NCI-H2227 (cell line): ENCODE measurements at regions not wholly inside any gene's neighbourhood (a gene's known extent, or its start where the extent isn't known, plus 50 kb on each side); places are given as distances from the start of the nearest gene placed in this dataset.
"Not testable (repeated sequence)": the region's sequence is repeated elsewhere in the genome, so short reads cannot be mapped to it uniquely, and the experiment has no call there.

Experiments used
- DNase-seq: peaks from one replicate; lab custom pipeline; 2025; ENCODE audit not compliant: unreplicated experiment; lab: John Stamatoyannopoulos, UW

DNA sequence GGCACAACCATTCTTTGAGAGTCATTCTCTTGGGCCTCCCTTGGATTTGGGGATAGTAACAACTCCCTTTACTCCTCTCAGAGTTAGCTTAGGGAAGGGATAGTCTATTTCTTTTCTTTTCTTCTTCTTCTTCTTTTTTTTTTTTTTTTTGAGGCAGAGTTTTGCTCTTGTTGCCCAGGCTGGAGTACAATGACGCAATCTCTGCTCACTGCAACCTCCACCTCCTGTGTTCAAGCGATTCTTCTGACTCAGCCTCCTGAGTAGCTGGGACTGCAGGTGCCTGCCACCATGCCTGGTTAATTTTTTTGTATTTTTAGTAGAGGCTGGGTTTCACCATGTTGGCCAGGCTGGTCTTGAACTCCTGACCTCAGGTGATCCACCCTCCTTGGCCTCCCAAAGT lies 465.8 kb downstream of the PLCL1 start:
- DNase-seq, result not testable (repeated sequence)

GRCh38 chr2:198268519-198268918 lies 464.1 kb downstream of the PLCL1 start:
- DNase-seq, result no peak

DNA sequence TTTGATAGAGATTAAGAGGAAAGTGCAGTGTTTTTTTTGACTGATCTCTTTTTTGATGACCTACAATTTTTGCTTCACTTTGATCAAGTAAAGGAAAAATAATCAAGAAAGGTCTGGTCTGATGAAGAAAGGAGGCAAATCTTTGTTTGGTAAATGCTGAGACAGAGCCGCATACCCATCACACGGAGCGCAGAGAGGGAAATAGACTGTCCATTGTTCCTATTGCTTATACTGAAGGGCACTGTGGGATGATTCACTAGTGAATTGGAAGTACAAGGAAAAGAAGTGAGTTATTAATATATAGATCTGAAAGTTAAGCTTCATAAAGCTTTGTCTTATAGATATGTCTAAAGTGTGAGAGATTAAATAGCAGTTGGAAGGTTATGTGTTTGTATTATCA lies 455.1 kb downstream of the PLCL1 start:
- no peak for DNase-seq

GRCh38 chr2:198254536-198255090 lies 450.2 kb downstream of the PLCL1 start:
- no peak for DNase-seq

DNA sequence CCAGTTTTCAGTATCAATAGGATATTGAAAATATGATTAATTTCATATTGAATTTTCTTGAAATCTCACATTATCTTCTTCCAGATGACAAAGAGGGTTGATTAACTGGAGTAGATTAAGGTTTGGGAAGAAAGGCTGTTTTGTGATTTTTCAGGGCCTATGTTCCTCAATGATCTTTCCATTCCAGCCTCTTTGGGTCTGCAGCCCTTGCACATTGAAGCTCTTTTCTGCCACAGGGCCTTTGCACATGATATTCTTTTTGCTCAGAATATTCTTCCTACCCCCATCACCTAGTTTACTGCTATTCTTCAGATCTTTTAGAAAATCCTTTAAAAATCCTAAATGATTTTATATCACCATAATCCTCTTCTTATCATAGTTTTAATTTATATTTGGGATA lies 449.6 kb downstream of the PLCL1 start:
- no peak for DNase-seq

GRCh38 chr2:198252472-198252871 lies 448.1 kb downstream of the PLCL1 start:
- DNase-seq, result no peak

DNA sequence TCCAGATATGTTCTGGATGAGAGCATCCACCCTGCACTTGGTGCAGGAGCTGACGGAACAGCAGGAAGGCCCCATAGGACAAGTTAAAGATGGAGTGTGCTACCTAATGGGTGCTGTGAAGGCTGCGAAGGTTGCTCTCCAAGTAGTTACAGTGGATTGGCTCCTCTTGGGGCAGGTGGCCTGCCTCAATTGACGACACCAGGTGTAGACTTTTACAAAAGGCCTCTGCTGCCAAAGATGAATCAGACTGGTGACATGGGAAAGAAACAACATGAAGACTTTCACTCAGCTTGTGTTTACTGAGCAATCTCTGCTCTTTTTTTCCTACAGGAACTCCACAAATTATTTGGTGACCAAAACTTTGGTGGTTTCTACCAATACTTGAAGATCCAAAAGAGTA lies 437.7 kb downstream of the PLCL1 start:
- DNase-seq, result no peak

DNA sequence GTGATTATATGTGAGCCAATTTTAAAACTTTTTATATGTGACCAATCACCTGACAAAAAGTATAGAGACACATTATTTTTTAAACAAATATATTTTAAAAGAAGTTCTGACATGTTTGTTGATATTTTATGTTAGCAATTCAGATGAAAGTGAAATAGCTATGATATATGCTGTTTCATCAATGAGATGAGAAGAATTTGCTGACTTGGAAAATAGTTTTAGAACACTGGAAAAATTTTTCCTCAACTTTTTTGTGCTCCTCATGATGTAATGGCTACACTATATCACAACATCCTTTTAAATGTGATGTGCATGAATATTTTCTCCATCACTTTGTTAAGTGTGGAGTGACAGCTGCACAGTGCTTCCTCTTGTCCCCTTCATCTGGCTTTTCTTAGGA lies 434.0 kb downstream of the PLCL1 start:
- DNase-seq, result no peak

GRCh38 chr2:198236338-198236737 lies 431.9 kb downstream of the PLCL1 start:
- DNase-seq, result no peak

GRCh38 chr2:198232281-198232680 lies 427.9 kb downstream of the PLCL1 start:
- no peak for DNase-seq

DNA sequence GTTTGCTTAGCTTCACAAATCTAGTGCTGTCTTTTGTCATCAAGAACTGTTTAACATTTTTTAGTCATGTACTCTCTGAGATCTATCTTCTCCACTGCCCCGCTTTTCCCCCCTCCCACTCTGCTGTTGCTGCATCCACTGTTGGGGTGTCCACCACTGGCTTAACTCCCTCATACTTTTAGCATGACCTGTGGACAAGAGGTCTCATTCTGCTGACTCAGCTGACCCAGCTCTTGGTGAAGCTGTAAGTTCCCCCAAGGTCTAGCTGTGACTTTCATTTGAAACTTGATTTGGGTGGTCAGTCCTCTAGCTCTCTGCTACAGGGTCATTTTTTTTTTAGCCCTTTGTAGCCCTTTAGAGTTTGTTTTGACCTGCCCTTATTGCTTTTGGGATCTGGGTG lies 427.2 kb downstream of the PLCL1 start:
- no peak for DNase-seq

DNA sequence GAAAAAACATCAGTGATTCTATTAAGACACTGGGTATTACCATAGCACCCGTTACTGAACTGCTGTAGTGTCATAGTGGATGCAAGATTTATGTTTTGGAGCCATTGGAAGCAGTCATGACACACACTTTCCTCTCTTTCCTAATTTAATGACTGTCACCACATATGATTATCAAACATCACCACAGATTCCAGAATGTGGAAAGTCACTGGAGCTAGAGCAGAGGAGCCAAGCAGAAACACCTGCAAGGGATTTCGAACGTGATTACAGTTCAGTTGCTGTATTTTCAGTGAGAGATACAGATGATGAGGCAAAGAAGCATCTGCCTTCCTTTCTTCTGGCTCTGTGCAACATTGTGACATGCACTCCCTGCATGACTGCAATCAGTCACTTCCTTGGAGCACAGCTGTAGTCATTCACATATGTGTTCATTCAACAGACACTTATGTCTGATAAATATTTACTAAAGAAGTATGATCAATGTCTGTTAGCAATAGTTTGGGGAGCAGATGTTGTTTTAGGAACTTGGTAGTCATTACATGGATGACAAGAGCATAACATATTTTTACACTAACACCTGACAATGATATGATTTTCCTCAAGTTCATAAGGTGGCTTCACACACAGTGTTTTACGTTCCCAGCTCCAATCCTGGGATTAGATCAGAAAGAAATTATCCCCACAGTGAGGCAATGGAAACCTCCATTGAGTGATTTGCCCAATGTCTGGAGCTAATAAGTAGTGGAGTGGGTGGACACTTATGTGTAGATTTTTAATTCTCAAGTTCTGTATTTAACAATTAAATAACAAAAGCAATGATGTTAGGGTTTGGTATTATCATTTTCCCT lies 416.6 kb downstream of the PLCL1 start:
- DNase-seq, result no peak

- no peak for DNase-seq
Observed at GRCh38 chr2:198219292-198219691, 414.9 kb downstream of the PLCL1 start.

DNA sequence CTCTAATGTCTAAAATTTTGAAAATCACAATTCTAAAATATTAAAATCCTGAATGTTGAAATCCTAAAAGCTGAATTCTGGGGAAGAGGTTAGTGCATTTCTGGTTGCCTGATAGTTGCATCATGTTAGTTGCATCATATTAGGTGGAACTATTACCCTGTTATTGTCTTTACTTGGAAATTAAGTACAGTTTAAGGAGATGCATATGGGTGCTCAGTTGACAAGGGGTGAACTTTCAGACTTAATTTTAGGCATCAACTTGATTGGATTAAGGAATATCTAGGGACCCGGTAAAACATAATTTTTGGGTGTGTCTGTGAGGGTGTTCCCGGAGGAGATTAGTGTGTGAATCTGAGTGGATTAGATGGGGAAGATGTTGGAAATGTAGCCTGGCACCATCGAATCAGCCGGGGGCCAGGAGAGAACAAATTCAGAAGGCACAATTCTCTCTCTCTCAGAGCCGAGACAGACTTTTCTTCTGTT lies 409.8 kb downstream of the PLCL1 start:
- DNase-seq, result no peak

DNA sequence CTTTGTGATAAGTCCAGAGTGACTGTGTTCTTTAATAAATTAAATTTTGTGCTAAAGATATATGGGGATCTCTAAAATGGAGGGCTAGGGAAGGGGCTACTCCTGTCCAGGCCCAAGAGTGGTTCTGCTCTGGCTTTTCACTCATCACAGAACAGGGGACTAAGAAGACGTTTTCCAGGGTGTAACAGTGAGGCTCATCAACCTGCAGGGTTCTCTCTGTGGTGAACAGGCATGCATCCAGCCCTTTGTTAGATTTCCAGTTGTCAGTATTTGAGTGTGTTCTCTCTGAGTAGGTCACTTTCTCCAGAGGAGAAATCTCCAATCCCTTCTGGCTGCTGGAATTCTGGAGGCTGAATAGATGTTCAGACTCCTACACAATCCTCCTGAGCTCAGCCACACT lies 408.9 kb downstream of the PLCL1 start:
- DNase-seq, result no peak

- no peak for DNase-seq
Observed at GRCh38 chr2:198211706-198212105, 407.3 kb downstream of the PLCL1 start.

DNA sequence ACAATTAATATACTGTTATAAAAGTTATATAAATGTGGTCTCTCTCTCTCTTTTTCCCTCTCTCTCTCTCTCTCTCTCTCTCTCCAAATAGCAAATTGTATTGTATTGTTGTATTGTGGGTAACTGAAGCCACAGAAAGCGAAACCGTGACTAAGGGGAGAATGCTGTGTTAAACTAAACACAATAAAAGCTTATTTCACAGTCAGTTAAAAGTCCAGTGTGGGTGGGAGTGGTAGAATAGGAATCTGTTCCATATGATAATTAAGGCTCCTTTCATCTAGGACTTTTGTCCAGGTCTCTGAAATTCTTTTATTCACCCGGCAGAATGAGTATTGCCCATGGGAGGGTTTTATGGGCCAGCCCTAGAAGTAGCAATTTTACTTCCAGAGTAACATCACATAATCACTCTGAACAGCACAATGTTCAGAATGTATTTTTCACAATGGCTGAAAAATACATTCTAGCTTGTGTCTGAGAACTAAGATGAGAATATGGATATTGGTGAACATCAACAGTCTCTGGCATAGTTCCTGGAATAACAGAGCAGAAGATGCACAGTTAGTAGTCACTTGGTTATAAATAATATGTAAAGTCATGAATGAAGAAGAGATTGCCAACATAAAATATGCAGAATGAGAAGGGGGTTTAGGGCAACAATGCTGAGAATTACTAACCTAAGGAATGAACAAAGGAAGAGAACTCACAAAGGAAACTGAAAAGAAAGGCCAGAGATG lies 399.1 kb downstream of the PLCL1 start:
- no peak for DNase-seq
